ENCODE measurements at regions not wholly inside any gene's neighbourhood (a gene's known extent, or its start where the extent isn't known, plus 50 kb on each side); places are given as distances from the start of the nearest gene placed in this dataset.

GRCh38 chr10:105971460-105971859, 1193.0 kb downstream of the SORCS1 start:
- Histone ChIP-seq H3K27me3 (replicated peaks in 1 of 7) (no peaks in the 10 kb centered on the region), H3K27ac (no peak overlapping the region), H3K9me3 (no peaks in the 10 kb centered on the region), H3K4me3 (no peak overlapping the region), H3K36me3 (no peaks in the 10 kb centered on the region), H3K4me1 (no peaks in the 10 kb centered on the region)
- intact Hi-C loops (cut with DNase I; ENCODE audit: low total_unique reads), result no loop called here
- 63 to 74% (median 66%) methylated on average over 2 of the region's 2 CpGs for WGBS, 5 donors
- no peak for TF ChIP-seq POLR2AphosphoS5 (IDR thresholded peaks at IDR 0.05)
- no peak for TF ChIP-seq POLR2A (IDR thresholded peaks at IDR 0.05)
- no peak for TF ChIP-seq CTCF (IDR thresholded peaks at IDR 0.05 in 8 of 11, conservative IDR thresholded peaks at IDR 0.05 in 3 of 11)
- no peak for DNase-seq

DNA sequence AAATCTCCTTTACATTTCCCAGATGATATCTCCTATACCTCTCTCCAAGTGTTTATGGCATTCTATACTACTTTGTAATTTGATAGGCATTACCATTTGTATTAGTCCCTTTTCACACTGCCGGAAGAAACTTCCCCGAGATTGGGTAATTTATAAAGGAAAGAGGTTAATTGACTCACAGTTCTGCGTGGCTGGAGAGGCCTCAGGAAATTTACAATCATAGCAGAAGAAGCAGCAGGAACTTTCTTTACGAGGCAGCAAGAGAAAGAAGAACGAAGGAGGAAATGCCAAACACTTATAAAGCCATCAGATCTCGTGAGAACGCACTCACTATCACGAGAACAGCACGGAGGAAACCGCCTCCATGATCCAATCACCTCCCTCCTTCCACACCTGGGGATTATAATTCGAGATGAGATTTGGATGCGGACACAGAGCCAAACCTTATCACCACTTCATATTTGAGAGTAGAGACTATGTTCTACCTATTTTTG, 1194.6 kb downstream of the SORCS1 start:
- 35 to 48% (median 39%) methylated on average over 12 of the region's 12 CpGs for WGBS, 5 donors
- Histone ChIP-seq H3K4me3 (no peak overlapping the region), H3K27ac (no peak overlapping the region), H3K36me3 (no peaks in the 10 kb centered on the region), H3K27me3 (replicated peaks in 1 of 7) (no peaks in the 10 kb centered on the region), H3K9me3 (no peaks in the 10 kb centered on the region), H3K4me1 (no peaks in the 10 kb centered on the region)
- no peak for TF ChIP-seq POLR2AphosphoS5 (IDR thresholded peaks at IDR 0.05)
- TF ChIP-seq CTCF (IDR thresholded peaks at IDR 0.05 in 8 of 11, conservative IDR thresholded peaks at IDR 0.05 in 3 of 11), result no peak
- TF ChIP-seq POLR2A (IDR thresholded peaks at IDR 0.05), result no peak
- intact Hi-C loops (cut with DNase I; ENCODE audit: low total_unique reads), result no loop called here
- no peak for DNase-seq

DNA sequence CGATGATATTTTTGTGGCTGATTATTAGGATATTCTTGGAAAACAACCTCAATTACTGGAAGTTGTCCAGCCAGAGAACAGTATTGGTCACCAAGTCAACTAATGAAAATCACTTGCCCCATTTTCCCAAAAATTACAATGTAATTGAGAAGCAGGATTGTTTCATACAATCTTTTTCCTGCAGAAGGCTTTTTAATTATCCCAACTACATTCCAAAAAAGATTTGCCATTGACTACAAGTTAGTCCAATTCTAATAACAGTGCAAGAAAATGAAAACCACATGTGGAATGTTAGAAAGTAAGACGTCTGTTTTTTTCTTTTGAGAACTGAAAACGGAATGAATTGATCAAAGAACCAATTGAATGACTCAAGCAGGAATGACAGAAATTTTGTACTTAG, 1195.8 kb downstream of the SORCS1 start:
- Histone ChIP-seq H3K4me3 (no peak overlapping the region), H3K9me3 (no peaks in the 10 kb centered on the region), H3K27ac (no peak overlapping the region), H3K36me3 (no peaks in the 10 kb centered on the region), H3K27me3 (replicated peaks in 1 of 7) (no peaks in the 10 kb centered on the region), H3K4me1 (no peaks in the 10 kb centered on the region)
- 82 to 95% (median 88%) methylated on average over 3 of the region's 3 CpGs for WGBS, 5 donors
- DNase-seq, result no peak
- TF ChIP-seq POLR2A (IDR thresholded peaks at IDR 0.05), result no peak
- no peak for TF ChIP-seq CTCF (IDR thresholded peaks at IDR 0.05 in 8 of 11, conservative IDR thresholded peaks at IDR 0.05 in 3 of 11)
- TF ChIP-seq POLR2AphosphoS5 (IDR thresholded peaks at IDR 0.05), result no peak
- intact Hi-C loops (cut with DNase I; ENCODE audit: low total_unique reads), result no loop called here

DNA sequence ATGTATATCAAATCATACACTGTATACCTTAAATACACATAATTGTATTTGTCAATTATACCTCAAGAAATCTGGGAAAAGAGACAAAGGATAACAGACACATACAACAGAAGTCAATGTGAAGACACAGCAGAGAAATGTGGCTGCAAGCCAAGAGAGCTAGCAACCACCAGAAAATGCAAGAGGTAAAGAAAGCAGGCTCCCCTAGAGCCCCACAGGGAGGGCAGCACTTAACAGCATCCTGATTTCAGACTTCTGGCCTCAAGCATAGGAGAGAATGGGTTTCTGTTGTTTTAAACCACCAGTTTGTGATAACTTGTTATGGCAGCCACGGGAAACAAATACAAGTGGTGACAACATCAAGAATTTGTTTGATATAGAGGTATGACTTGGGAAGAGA, 1197.2 kb downstream of the SORCS1 start:
- 59 to 74% (median 63%) methylated on average over 1 of the region's 1 CpG for WGBS, 5 donors
- DNase-seq, result no peak
- Histone ChIP-seq H3K36me3 (no peaks in the 10 kb centered on the region), H3K27me3 (replicated peaks in 1 of 7) (no peaks in the 10 kb centered on the region), H3K27ac (no peak overlapping the region), H3K9me3 (no peaks in the 10 kb centered on the region), H3K4me3 (no peak overlapping the region), H3K4me1 (no peaks in the 10 kb centered on the region)
- no peak for TF ChIP-seq POLR2AphosphoS5 (IDR thresholded peaks at IDR 0.05)
- no peak for TF ChIP-seq POLR2A (IDR thresholded peaks at IDR 0.05)
- no peak for TF ChIP-seq CTCF (IDR thresholded peaks at IDR 0.05 in 8 of 11, conservative IDR thresholded peaks at IDR 0.05 in 3 of 11)
- intact Hi-C loops (cut with DNase I; ENCODE audit: low total_unique reads), result no loop called here

All from spleen (tissue), 11 donors.